Vagina (tissue), 2 donors: ENCODE measurements at regions not wholly inside any gene's neighbourhood (a gene's known extent, or its start where the extent isn't known, plus 50 kb on each side); places are given as distances from the start of the nearest gene placed in this dataset.

Experiments
- POLR2A ChIP-seq, 2 donors: fragments of 450-650 bp; IDR thresholded peaks; one replicate each; pipeline ENCODE4 v1.6.1; 2017; ENCODE audit warnings: antibody characterized with exemption in 2 of 2, mild to moderate bottlenecking in 2 of 2, moderate library complexity in 2 of 2
- TF ChIP-seq, protein P1 (sequence below), 3 experiments: fragments of 450-650 bp in 2 of 3; fragments of 200-600 bp in 1 of 3; sonication (generic) in 1 of 3; IDR thresholded peaks; one replicate each; pipeline ENCODE4 v1.5.1; 2017 to 2019; ENCODE audit warnings: antibody characterized with exemption in 3 of 3, mild to moderate bottlenecking in 2 of 3, moderate library complexity in 2 of 3

DNA sequence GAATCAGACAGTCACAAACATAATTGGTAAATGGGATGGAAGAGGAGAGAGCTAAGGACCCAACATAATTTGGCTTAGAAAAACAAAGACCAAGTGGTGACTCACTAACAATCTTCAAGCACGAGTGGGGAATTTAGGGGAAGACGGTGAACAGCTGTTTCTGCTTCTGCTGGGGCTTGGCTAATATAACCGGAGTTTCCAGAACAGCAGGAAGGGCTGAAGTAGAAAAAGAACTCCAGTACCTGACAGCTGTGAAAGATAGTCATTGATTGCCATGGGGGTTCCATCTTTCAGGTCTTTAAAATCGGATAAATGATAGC lies 290.9 kb upstream of the LDB2 start:
- TF ChIP-seq, protein P1, sequence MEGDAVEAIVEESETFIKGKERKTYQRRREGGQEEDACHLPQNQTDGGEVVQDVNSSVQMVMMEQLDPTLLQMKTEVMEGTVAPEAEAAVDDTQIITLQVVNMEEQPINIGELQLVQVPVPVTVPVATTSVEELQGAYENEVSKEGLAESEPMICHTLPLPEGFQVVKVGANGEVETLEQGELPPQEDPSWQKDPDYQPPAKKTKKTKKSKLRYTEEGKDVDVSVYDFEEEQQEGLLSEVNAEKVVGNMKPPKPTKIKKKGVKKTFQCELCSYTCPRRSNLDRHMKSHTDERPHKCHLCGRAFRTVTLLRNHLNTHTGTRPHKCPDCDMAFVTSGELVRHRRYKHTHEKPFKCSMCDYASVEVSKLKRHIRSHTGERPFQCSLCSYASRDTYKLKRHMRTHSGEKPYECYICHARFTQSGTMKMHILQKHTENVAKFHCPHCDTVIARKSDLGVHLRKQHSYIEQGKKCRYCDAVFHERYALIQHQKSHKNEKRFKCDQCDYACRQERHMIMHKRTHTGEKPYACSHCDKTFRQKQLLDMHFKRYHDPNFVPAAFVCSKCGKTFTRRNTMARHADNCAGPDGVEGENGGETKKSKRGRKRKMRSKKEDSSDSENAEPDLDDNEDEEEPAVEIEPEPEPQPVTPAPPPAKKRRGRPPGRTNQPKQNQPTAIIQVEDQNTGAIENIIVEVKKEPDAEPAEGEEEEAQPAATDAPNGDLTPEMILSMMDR (IDR thresholded peaks at IDR 0.05), result no peak
- TF ChIP-seq POLR2A (IDR thresholded peaks at IDR 0.05), result no peak
